ENCODE measurements at regions not wholly inside any gene's neighbourhood (a gene's known extent, or its start where the extent isn't known, plus 50 kb on each side); places are given as distances from the start of the nearest gene placed in this dataset.
"Not testable (repeated sequence)": the region's sequence is repeated elsewhere in the genome, so short reads cannot be mapped to it uniquely, and the experiment has no call there.

DNA sequence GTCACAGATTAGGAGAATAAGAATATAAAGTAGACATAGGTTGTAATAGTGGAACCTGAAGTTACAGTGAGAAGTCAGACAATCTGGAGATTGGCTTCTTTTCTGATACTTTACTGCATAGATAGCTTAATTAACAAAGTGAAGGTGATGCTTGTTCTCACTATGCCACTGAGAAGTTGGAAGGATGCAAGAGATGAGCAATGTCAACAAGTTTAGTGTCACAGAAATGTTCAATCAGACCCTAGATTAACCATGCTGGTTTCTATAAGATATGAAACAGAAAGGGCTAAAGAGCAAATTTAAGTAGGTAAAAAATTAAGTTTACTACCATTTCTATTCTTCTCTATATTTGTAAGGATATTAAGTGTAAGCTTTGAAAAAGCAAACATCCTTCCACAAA is 838.6 kb upstream of the SORCS1 start:
- in situ Hi-C loops (cut with MboI; ENCODE audit: low sequenced_read_pairs) = no loop called here

GRCh38 chr10:108000365-108000764 is 835.9 kb upstream of the SORCS1 start:
- in situ Hi-C loops (cut with MboI; ENCODE audit: low sequenced_read_pairs) = no loop called here

DNA sequence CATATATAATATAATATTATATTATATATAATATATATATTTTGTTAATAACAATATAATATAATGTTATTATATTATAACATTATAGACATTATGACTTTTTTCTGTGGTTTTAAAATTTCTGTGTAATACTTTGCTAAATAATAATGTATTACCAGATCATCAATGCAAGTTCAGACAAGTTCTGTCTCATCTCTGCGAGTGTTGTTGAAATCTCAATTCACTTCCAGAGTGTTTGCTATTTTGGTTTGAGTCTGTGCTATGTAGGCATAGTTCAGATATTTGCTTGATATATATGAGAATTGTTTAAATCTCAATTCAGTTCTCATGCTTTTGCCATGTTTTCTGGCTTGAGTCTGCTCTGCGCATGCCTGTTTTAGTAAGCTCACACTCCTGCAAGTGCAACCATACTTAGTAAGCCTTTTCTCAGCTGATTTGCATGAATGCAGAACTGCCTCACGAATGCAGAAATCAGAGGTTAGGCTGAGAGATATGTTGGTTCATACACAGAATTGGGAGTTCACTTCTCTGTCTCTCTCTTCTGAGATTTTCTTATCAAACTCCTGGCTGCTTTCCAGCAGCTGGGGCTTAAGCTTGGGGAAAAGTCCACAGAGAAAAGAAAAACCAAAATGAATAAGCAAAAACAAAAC is 830.2 kb upstream of the SORCS1 start:
- in situ Hi-C loops (cut with MboI; ENCODE audit: low sequenced_read_pairs) = no loop called here

GRCh38 chr10:107986571-107986970 is 822.1 kb upstream of the SORCS1 start:
- in situ Hi-C loops (cut with MboI; ENCODE audit: low sequenced_read_pairs) = no loop called here

- in situ Hi-C loops (cut with MboI; ENCODE audit: low sequenced_read_pairs) = no loop called here
Measured at GRCh38 chr10:107984581-107984980, 820.1 kb upstream of the SORCS1 start.

DNA sequence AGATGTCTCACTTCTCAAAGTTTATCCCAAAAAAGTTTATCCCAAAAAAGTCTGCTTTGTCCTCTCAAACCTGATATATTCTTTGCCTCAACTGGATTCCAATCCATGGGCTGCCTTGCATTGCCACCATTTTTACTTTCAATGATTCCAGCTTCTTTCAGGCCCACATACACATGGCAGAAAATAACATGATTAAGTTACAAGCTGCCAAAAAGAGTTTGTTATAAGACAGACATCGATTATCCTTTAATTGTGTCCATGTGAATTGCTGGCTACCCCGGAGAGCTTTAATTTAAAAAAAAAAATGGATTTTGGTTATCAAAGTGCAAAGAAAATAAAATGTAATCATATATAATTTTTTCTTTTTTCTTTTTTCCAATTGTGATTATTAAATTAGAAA is 819.6 kb upstream of the SORCS1 start:
- in situ Hi-C loops (cut with MboI; ENCODE audit: low sequenced_read_pairs) = no loop called here

- in situ Hi-C loops (cut with MboI; ENCODE audit: low sequenced_read_pairs) = no loop called here
Measured at GRCh38 chr10:107978455-107978854, 813.9 kb upstream of the SORCS1 start.

DNA sequence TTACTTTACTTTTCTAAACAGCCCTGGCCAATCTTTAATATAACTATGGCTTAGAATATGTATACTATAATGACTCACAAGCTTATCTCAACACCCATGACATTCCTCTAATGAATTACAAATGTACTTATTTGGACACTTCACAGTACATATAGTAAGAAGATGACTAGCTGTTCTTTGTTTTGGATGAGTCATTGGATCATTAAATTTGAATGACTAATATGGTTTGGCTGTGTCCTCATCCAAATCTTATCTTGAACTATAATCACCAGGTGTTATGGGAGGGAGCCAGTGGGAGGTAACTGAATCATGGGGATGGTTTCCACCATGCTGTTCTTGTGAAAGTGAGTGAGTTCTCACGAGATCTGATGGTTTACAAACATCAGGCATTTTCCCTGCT is 807.5 kb upstream of the SORCS1 start:
- in situ Hi-C loops (cut with MboI; ENCODE audit: low sequenced_read_pairs) = no loop called here

GRCh38 chr10:107971411-107971810 is 806.9 kb upstream of the SORCS1 start:
- in situ Hi-C loops (cut with MboI; ENCODE audit: low sequenced_read_pairs) = no loop called here

GRCh38 chr10:107970512-107970911 is 806.0 kb upstream of the SORCS1 start:
- in situ Hi-C loops (cut with MboI; ENCODE audit: low sequenced_read_pairs) = no loop called here

GRCh38 chr10:107969936-107970335 is 805.4 kb upstream of the SORCS1 start:
- in situ Hi-C loops (cut with MboI; ENCODE audit: low sequenced_read_pairs) = no loop called here

DNA sequence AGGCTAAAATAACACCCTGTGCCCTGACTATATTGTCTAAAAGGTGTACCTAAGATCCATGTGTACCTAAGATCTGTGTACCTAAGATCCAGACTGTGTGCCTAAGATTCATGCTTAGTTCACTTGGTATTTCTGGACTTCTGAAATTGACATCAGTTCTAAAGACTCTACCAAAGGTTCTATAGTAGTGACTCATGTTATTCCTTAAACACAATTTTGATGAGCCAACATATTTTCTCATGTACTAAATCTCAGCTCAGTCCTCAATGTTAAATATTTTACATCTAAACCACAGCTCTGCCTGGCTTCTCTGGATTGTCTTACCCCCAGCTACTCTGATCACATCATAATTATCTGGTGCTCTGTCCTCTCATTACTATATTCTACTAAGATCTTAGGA is 802.3 kb upstream of the SORCS1 start:
- in situ Hi-C loops (cut with MboI; ENCODE audit: low sequenced_read_pairs) = no loop called here

GRCh38 chr10:107952649-107953556 is 788.4 kb upstream of the SORCS1 start:
- in situ Hi-C loops (cut with MboI; ENCODE audit: low sequenced_read_pairs) = no loop called here

DNA sequence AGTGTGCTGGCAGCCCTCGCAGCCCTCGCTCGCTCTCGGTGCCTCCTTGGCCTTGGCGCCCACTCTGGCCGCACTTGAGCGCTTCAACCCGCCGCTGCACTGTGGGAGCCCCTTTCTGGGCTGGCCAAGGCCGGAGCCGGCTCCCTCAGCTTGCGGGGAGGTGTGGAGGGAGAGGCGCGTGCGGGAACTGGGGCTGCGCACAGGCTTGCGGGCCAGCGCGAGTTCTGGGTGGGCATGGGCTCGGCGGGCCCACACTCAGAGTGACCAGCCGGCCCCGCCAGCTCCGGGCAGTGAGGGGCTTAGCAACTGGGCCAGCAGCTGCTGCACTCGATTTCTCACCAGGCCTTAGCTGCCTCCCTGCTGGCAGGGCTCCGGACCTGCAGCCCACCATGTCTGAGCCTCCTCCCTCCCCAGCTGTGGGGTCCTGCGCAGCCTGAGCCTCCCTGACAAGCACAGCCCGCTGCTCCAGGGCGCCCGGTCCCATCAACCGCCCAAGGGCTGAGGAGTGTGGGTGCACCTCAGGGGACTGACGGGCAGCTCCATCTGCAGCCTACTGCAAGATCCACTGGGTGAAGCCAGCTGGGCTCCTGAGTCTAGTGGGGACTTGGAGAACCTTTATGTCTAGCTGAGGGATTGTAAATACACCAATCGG is 786.0 kb upstream of the SORCS1 start:
- in situ Hi-C loops (cut with MboI; ENCODE audit: low sequenced_read_pairs) = not testable (repeated sequence)

- in situ Hi-C loops (cut with MboI; ENCODE audit: low sequenced_read_pairs) = no loop called here
Measured at GRCh38 chr10:107942826-107943225, 778.3 kb upstream of the SORCS1 start.

DNA sequence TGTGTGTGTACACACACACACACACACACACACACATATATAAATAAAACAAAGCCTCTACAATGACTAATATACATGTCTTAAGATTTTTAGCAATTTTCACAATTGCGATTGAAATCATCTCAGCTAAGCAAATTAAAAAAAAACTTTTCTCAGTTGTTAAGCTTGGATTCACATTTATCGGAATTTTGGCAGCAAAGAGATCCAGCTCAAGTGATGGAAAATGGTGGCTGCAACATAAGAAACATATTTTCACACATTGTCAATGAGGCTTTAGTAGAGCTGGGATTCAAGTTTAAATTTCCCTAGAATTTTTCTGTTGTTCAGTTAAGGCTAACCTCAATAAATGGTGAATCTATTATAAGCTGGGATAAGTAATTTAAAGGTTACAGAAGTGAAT is 768.6 kb upstream of the SORCS1 start:
- in situ Hi-C loops (cut with MboI; ENCODE audit: low sequenced_read_pairs) = no loop called here

- in situ Hi-C loops (cut with MboI; ENCODE audit: low sequenced_read_pairs) = no loop called here
Measured at GRCh38 chr10:107931808-107932207, 767.3 kb upstream of the SORCS1 start.

DNA sequence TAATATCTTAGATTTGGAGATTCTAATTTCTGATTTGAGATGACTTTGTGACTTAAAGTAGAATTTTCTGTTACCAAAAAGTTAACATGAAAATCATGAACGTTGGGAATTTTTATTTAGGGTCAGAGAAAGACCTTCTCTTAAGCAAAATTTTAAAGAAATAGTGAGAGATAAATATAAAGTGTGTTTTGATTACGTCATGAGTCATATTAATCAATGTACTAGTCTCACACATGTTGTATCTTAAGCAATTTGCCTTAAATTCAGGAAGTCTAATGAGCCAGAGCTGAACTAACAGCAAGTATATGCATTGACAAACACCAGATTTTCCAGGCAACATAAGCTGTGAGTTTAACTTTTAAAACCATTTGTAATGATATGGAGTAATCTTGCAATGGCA is 765.5 kb upstream of the SORCS1 start:
- in situ Hi-C loops (cut with MboI; ENCODE audit: low sequenced_read_pairs) = no loop called here

DNA sequence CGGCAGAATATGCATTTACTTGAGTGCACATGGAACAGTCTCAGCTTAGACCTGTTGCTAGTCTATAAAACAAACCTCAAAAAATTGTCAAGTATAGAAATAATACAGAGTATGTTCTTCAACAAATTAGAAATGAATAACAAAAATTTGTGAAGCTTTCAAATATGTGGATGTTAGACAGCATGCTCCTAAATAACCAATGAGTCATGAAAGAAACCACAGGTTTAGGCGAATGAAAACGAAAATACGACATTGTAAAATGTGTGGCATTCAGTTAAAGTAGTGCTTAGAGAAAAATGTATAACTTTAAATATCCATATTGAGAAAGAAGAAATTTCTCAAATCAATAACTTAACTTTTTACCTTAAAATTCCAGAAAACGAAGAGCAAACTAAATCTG is 760.0 kb upstream of the SORCS1 start:
- in situ Hi-C loops (cut with MboI; ENCODE audit: low sequenced_read_pairs) = no loop called here

GRCh38 chr10:107919626-107920235 is 755.2 kb upstream of the SORCS1 start:
- in situ Hi-C loops (cut with MboI; ENCODE audit: low sequenced_read_pairs) = no loop called here

- in situ Hi-C loops (cut with MboI; ENCODE audit: low sequenced_read_pairs) = no loop called here
Measured at GRCh38 chr10:107918171-107918570, 753.7 kb upstream of the SORCS1 start.
